ENCODE measurements at regions not wholly inside any gene's neighbourhood (a gene's known extent, or its start where the extent isn't known, plus 50 kb on each side); places are given as distances from the start of the nearest gene placed in this dataset.

GRCh38 chr13:97127842-97128241 lies 94.3 kb upstream of the MBNL2 start:
- no peak overlapping the region for H3K4me3 ChIP-seq (ENCODE audit: low read length in 2 of 2)
- no peaks in the 10 kb centered on the region for H3K36me3 ChIP-seq (ENCODE audit: control insufficient read depth in 2 of 2, insufficient read depth in 2 of 2, low read length in 1 of 2)
- no peaks in the 10 kb centered on the region for H3K9me3 ChIP-seq (ENCODE audit: control insufficient read depth in 2 of 2, insufficient read depth in 1 of 2, low read length in 1 of 2)
- peaks cover 0 to 2% of the 10 kb centered on the region in 2 donors for H3K4me1 ChIP-seq (ENCODE audit: control insufficient read depth in 2 of 2, insufficient read depth in 2 of 2, low read length in 2 of 2)
- 90% methylated on average over 1 of the region's 1 CpG for WGBS
- DNase-seq (ENCODE audit: low read depth in 6 of 9, low spot score in 9 of 9), result no peak
- peaks cover 0 to 5% of the 10 kb centered on the region in 2 donors for H3K27me3 ChIP-seq (ENCODE audit: control insufficient read depth in 2 of 2, insufficient read depth in 1 of 2, low read length in 1 of 2)
- no peak overlapping the region for H3K27ac ChIP-seq (ENCODE audit: low read depth in 1 of 2, low read length in 1 of 2)

GRCh38 chr13:97130190-97130589 lies 91.9 kb upstream of the MBNL2 start:
- H3K9me3 ChIP-seq (ENCODE audit: control insufficient read depth in 2 of 2, insufficient read depth in 1 of 2, low read length in 1 of 2), result no peaks in the 10 kb centered on the region
- no peak overlapping the region for H3K27ac ChIP-seq (ENCODE audit: low read depth in 1 of 2, low read length in 1 of 2)
- no peaks in the 10 kb centered on the region for H3K4me1 ChIP-seq (ENCODE audit: control insufficient read depth in 2 of 2, insufficient read depth in 2 of 2, low read length in 2 of 2)
- H3K36me3 ChIP-seq (ENCODE audit: control insufficient read depth in 2 of 2, insufficient read depth in 2 of 2, low read length in 1 of 2), result no peaks in the 10 kb centered on the region
- H3K27me3 ChIP-seq (ENCODE audit: control insufficient read depth in 2 of 2, insufficient read depth in 1 of 2, low read length in 1 of 2), result peaks cover 0 to 5% of the 10 kb centered on the region in 2 donors
- no peak overlapping the region for H3K4me3 ChIP-seq (ENCODE audit: low read length in 2 of 2)
- no peak for DNase-seq (ENCODE audit: low read depth in 6 of 9, low spot score in 9 of 9)
- WGBS, result 100% methylated on average over 1 of the region's 1 CpG

GRCh38 chr13:97131447-97131846 lies 90.7 kb upstream of the MBNL2 start:
- no peak for DNase-seq (ENCODE audit: low read depth in 6 of 9, low spot score in 9 of 9)
- Histone ChIP-seq H3K4me1 (ENCODE audit: control insufficient read depth in 2 of 2, insufficient read depth in 2 of 2, low read length in 2 of 2) (no peaks in the 10 kb centered on the region), H3K27me3 (ENCODE audit: control insufficient read depth in 2 of 2, insufficient read depth in 1 of 2, low read length in 1 of 2) (no peaks in the 10 kb centered on the region), H3K27ac (ENCODE audit: low read depth in 1 of 2, low read length in 1 of 2) (no peak overlapping the region), H3K36me3 (ENCODE audit: control insufficient read depth in 2 of 2, insufficient read depth in 2 of 2, low read length in 1 of 2) (no peaks in the 10 kb centered on the region), H3K4me3 (ENCODE audit: low read length in 2 of 2) (no peak overlapping the region), H3K9me3 (ENCODE audit: control insufficient read depth in 2 of 2, insufficient read depth in 1 of 2, low read length in 1 of 2) (no peaks in the 10 kb centered on the region)
- 94% methylated on average over 4 of the region's 4 CpGs for WGBS

GRCh38 chr13:97133554-97133953 lies 88.6 kb upstream of the MBNL2 start:
- no peaks in the 10 kb centered on the region for H3K9me3 ChIP-seq (ENCODE audit: control insufficient read depth in 2 of 2, insufficient read depth in 1 of 2, low read length in 1 of 2)
- WGBS, result 97% methylated on average over 3 of the region's 3 CpGs
- no peaks in the 10 kb centered on the region for H3K4me1 ChIP-seq (ENCODE audit: control insufficient read depth in 2 of 2, insufficient read depth in 2 of 2, low read length in 2 of 2)
- DNase-seq (ENCODE audit: low read depth in 6 of 9, low spot score in 9 of 9), result no peak
- H3K36me3 ChIP-seq (ENCODE audit: control insufficient read depth in 2 of 2, insufficient read depth in 2 of 2, low read length in 1 of 2), result no peaks in the 10 kb centered on the region
- H3K4me3 ChIP-seq (ENCODE audit: low read length in 2 of 2), result no peak overlapping the region
- H3K27me3 ChIP-seq (ENCODE audit: control insufficient read depth in 2 of 2, insufficient read depth in 1 of 2, low read length in 1 of 2), result no peaks in the 10 kb centered on the region
- no peak overlapping the region for H3K27ac ChIP-seq (ENCODE audit: low read depth in 1 of 2, low read length in 1 of 2)

GRCh38 chr13:97133955-97134354 lies 88.2 kb upstream of the MBNL2 start:
- WGBS, result 98% methylated on average over 3 of the region's 3 CpGs
- no peak overlapping the region for H3K4me3 ChIP-seq (ENCODE audit: low read length in 2 of 2)
- H3K9me3 ChIP-seq (ENCODE audit: control insufficient read depth in 2 of 2, insufficient read depth in 1 of 2, low read length in 1 of 2), result no peaks in the 10 kb centered on the region
- no peaks in the 10 kb centered on the region for H3K36me3 ChIP-seq (ENCODE audit: control insufficient read depth in 2 of 2, insufficient read depth in 2 of 2, low read length in 1 of 2)
- no peak overlapping the region for H3K27ac ChIP-seq (ENCODE audit: low read depth in 1 of 2, low read length in 1 of 2)
- H3K4me1 ChIP-seq (ENCODE audit: control insufficient read depth in 2 of 2, insufficient read depth in 2 of 2, low read length in 2 of 2), result no peaks in the 10 kb centered on the region
- no peak for DNase-seq (ENCODE audit: low read depth in 6 of 9, low spot score in 9 of 9)
- no peaks in the 10 kb centered on the region for H3K27me3 ChIP-seq (ENCODE audit: control insufficient read depth in 2 of 2, insufficient read depth in 1 of 2, low read length in 1 of 2)

GRCh38 chr13:97134364-97135095 lies 87.6 kb upstream of the MBNL2 start:
- H3K36me3 ChIP-seq (ENCODE audit: control insufficient read depth in 2 of 2, insufficient read depth in 2 of 2, low read length in 1 of 2), result no peaks in the 10 kb centered on the region
- no peaks in the 10 kb centered on the region for H3K9me3 ChIP-seq (ENCODE audit: control insufficient read depth in 2 of 2, insufficient read depth in 1 of 2, low read length in 1 of 2)
- WGBS, result 96% methylated on average over 11 of the region's 11 CpGs
- H3K4me3 ChIP-seq (ENCODE audit: low read length in 2 of 2), result no peak overlapping the region
- H3K27me3 ChIP-seq (ENCODE audit: control insufficient read depth in 2 of 2, insufficient read depth in 1 of 2, low read length in 1 of 2), result no peaks in the 10 kb centered on the region
- no peak overlapping the region for H3K27ac ChIP-seq (ENCODE audit: low read depth in 1 of 2, low read length in 1 of 2)
- DNase-seq (ENCODE audit: low read depth in 6 of 9, low spot score in 9 of 9), result no peak
- H3K4me1 ChIP-seq (ENCODE audit: control insufficient read depth in 2 of 2, insufficient read depth in 2 of 2, low read length in 2 of 2), result no peaks in the 10 kb centered on the region

- Histone ChIP-seq H3K27me3 (ENCODE audit: control insufficient read depth in 2 of 2, insufficient read depth in 1 of 2, low read length in 1 of 2) (no peaks in the 10 kb centered on the region), H3K4me1 (ENCODE audit: control insufficient read depth in 2 of 2, insufficient read depth in 2 of 2, low read length in 2 of 2) (no peaks in the 10 kb centered on the region), H3K4me3 (ENCODE audit: low read length in 2 of 2) (no peak overlapping the region), H3K27ac (ENCODE audit: low read depth in 1 of 2, low read length in 1 of 2) (no peak overlapping the region), H3K36me3 (ENCODE audit: control insufficient read depth in 2 of 2, insufficient read depth in 2 of 2, low read length in 1 of 2) (no peaks in the 10 kb centered on the region), H3K9me3 (ENCODE audit: control insufficient read depth in 2 of 2, insufficient read depth in 1 of 2, low read length in 1 of 2) (no peaks in the 10 kb centered on the region)
- no peak for DNase-seq (ENCODE audit: low read depth in 6 of 9, low spot score in 9 of 9)
- WGBS, result 64% methylated on average over 4 of the region's 4 CpGs
These were observed 86.2 kb upstream of the MBNL2 start for GRCh38 chr13:97135883-97136282.

- 93% methylated on average over 3 of the region's 3 CpGs for WGBS
- Histone ChIP-seq H3K36me3 (ENCODE audit: control insufficient read depth in 2 of 2, insufficient read depth in 2 of 2, low read length in 1 of 2) (no peaks in the 10 kb centered on the region), H3K4me3 (ENCODE audit: low read length in 2 of 2) (no peak overlapping the region), H3K9me3 (ENCODE audit: control insufficient read depth in 2 of 2, insufficient read depth in 1 of 2, low read length in 1 of 2) (no peaks in the 10 kb centered on the region), H3K27me3 (ENCODE audit: control insufficient read depth in 2 of 2, insufficient read depth in 1 of 2, low read length in 1 of 2) (no peaks in the 10 kb centered on the region), H3K4me1 (ENCODE audit: control insufficient read depth in 2 of 2, insufficient read depth in 2 of 2, low read length in 2 of 2) (no peaks in the 10 kb centered on the region), H3K27ac (ENCODE audit: low read depth in 1 of 2, low read length in 1 of 2) (no peak overlapping the region)
- no peak for DNase-seq (ENCODE audit: low read depth in 6 of 9, low spot score in 9 of 9)
These were observed 85.7 kb upstream of the MBNL2 start for GRCh38 chr13:97136418-97136817.

- Histone ChIP-seq H3K27ac (ENCODE audit: low read depth in 1 of 2, low read length in 1 of 2) (no peak overlapping the region), H3K4me1 (ENCODE audit: control insufficient read depth in 2 of 2, insufficient read depth in 2 of 2, low read length in 2 of 2) (no peaks in the 10 kb centered on the region), H3K27me3 (ENCODE audit: control insufficient read depth in 2 of 2, insufficient read depth in 1 of 2, low read length in 1 of 2) (peaks cover 0 to 7% of the 10 kb centered on the region in 2 donors), H3K36me3 (ENCODE audit: control insufficient read depth in 2 of 2, insufficient read depth in 2 of 2, low read length in 1 of 2) (no peaks in the 10 kb centered on the region), H3K4me3 (ENCODE audit: low read length in 2 of 2) (no peak overlapping the region), H3K9me3 (ENCODE audit: control insufficient read depth in 2 of 2, insufficient read depth in 1 of 2, low read length in 1 of 2) (no peaks in the 10 kb centered on the region)
- DNase-seq (ENCODE audit: low read depth in 6 of 9, low spot score in 9 of 9), result no peak
- WGBS, result 82% methylated on average over 3 of the region's 3 CpGs
These were observed 82.4 kb upstream of the MBNL2 start for GRCh38 chr13:97139691-97140090.
